Kidney (tissue), 13 donors: ENCODE measurements at regions not wholly inside any gene's neighbourhood (a gene's known extent, or its start where the extent isn't known, plus 50 kb on each side); places are given as distances from the start of the nearest gene placed in this dataset.

ENCODE experiments used
- DNase-seq, 5 donors: peaks; one replicate each; pipeline ENCODE4 v3.0.0-alpha.2; 2013 to 2020
- FAIRE-seq: peaks from 2 replicates; lab custom pipeline; 2012; peaks lifted over from hg19 to GRCh38; lab: Jason Lieb, UNC
- H3K27ac ChIP-seq, 2 donors: one replicate each; pipeline ENCODE4 v1.7.0; 2013; ENCODE audit warnings: low read depth in 2 of 2, low read length in 2 of 2, inconsistent platforms in 1 of 2
- H3K27me3 ChIP-seq: one replicate; pipeline ENCODE4 v1.7.1; 2013; ENCODE audit warnings: low read length, inconsistent platforms; ENCODE audit not compliant: control insufficient read depth, insufficient read depth
- H3K36me3 ChIP-seq, 3 donors: one replicate each; pipeline versions ENCODE4 v1.7.0 to v1.7.1; 2013; ENCODE audit warnings: low read length in 3 of 3, control low read depth in 1 of 3, inconsistent platforms in 1 of 3; ENCODE audit not compliant: insufficient read depth in 3 of 3, control insufficient read depth in 2 of 3
- H3K4me1 ChIP-seq, 3 donors: one replicate each; pipeline versions ENCODE4 v1.7.0 to v1.7.1; 2013; ENCODE audit warnings: low read length in 3 of 3, inconsistent platforms in 1 of 3, low read depth in 1 of 3; ENCODE audit not compliant: control insufficient read depth in 2 of 3, insufficient read depth in 2 of 3
- H3K4me3 ChIP-seq, 3 donors: one replicate each; pipeline versions ENCODE4 v1.7.0 to v1.8.1; 2013; ENCODE audit warnings: low read length in 3 of 3, control low read depth in 1 of 3, inconsistent platforms in 1 of 3
- H3K9ac ChIP-seq, 3 donors: one replicate each; pipeline versions ENCODE4 v1.7.0 to v1.7.1; 2013; ENCODE audit warnings: low read length in 3 of 3, control low read depth in 1 of 3, inconsistent platforms in 1 of 3
- H3K9me3 ChIP-seq, 3 donors: one replicate each; pipeline versions ENCODE4 v1.7.0 to v1.7.1; 2013; ENCODE audit warnings: low read length in 3 of 3, control low read depth in 1 of 3, inconsistent platforms in 1 of 3; ENCODE audit not compliant: control insufficient read depth in 2 of 3, insufficient read depth in 1 of 3
- intact Hi-C: fragments of 100-400 bp; cut with DNase I; formaldehyde crosslinking; loops from one replicate; pipeline ENCODE4 v1.11.1; 2022
- TF ChIP-seq, protein P1 (sequence below): IDR thresholded peaks from 3 replicates; pipeline ENCODE4 v1.5.1; 2012; ENCODE audit warnings: mild to moderate bottlenecking, moderate library complexity, borderline replicate concordance; ENCODE audit not compliant: insufficient read depth; ENCODE audit errors: extremely low read depth
- donor health status: control.
- donor health status: control.
- donor health status: control.
- donor health status: control.
- donor health status: control.
- donor health status: DM: yes; HTN: yes; CAD: no.
- donor health status: Normal renal cell carcinoma (clear cell type).

DNA sequence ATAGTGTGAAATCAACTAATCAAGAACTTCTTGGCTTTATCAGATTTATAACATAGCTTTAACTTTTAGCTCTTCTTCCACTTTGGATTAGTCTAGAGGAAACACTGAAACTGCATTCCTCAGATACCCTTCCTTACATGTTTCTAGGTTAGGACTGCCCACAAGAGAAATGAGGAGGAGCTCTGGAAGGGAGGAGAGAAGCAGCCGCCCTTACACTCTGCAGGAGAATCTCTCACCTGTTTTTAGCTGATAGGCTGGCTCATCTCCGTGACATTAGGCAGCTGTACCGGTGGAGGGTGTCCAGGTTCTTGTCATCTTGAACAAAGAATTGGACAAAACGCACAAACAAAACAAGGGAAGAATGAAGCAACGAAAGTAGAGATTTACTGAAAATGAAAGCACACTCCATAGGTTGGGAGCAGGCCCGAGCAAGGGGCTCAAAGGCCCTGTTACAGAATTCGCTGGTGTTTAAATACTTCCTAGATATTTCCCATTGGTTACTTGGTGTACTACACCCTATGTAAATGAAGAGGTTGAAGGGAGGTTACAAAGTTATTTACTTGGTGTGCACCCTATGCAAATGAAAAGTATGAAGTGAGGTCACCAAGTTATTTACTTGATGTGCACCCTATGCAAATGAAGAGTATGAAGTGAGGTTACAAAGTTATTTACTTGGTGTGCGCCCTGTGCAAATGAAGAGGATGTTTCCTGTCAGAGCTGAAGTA lies 524.9 kb upstream of the CHRM3 start:
- H3K36me3 ChIP-seq: no peaks in the 10 kb centered on the region
- intact Hi-C loops: no loop called here
- H3K9me3 ChIP-seq: no peaks in the 10 kb centered on the region
- no peak overlapping the region for H3K27ac ChIP-seq
- no peak overlapping the region for H3K4me3 ChIP-seq
- no peak overlapping the region for H3K9ac ChIP-seq
- DNase-seq (no peak), FAIRE-seq (no peak)
- TF ChIP-seq, protein P1, sequence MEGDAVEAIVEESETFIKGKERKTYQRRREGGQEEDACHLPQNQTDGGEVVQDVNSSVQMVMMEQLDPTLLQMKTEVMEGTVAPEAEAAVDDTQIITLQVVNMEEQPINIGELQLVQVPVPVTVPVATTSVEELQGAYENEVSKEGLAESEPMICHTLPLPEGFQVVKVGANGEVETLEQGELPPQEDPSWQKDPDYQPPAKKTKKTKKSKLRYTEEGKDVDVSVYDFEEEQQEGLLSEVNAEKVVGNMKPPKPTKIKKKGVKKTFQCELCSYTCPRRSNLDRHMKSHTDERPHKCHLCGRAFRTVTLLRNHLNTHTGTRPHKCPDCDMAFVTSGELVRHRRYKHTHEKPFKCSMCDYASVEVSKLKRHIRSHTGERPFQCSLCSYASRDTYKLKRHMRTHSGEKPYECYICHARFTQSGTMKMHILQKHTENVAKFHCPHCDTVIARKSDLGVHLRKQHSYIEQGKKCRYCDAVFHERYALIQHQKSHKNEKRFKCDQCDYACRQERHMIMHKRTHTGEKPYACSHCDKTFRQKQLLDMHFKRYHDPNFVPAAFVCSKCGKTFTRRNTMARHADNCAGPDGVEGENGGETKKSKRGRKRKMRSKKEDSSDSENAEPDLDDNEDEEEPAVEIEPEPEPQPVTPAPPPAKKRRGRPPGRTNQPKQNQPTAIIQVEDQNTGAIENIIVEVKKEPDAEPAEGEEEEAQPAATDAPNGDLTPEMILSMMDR: no peak
- no peaks in the 10 kb centered on the region for H3K4me1 ChIP-seq
- H3K27me3 ChIP-seq: no peaks in the 10 kb centered on the region

DNA sequence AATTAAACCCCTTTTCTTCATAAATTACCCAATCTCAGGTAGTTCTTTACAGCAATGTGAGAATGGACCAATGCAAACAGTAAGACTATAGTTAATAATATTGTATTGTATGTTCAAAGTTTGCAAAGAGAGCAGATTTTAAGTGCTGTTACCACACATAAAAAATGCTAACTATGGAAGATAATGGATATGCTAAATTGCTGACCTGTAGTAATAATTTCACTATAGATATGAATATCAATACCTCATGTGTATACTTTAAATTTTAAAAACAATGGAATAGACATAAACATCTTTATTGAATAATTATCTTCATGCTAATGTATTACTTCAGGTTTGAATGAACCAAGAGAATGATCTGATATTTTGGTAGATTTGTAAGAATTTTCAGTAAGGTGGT lies 552.4 kb upstream of the CHRM3 start:
- DNase-seq: no peak
- no peaks in the 10 kb centered on the region for H3K27me3 ChIP-seq
- no peak overlapping the region for H3K4me3 ChIP-seq
- FAIRE-seq: no peak
- no peaks in the 10 kb centered on the region for H3K4me1 ChIP-seq
- no peaks in the 10 kb centered on the region for H3K36me3 ChIP-seq
- no peak overlapping the region for H3K27ac ChIP-seq
- TF ChIP-seq, protein P1: no peak
- H3K9me3 ChIP-seq: peaks cover 0 to 4% (median 0%) of the 10 kb centered on the region in 3 donors
- no peak overlapping the region for H3K9ac ChIP-seq
- intact Hi-C loops: no loop called here

DNA sequence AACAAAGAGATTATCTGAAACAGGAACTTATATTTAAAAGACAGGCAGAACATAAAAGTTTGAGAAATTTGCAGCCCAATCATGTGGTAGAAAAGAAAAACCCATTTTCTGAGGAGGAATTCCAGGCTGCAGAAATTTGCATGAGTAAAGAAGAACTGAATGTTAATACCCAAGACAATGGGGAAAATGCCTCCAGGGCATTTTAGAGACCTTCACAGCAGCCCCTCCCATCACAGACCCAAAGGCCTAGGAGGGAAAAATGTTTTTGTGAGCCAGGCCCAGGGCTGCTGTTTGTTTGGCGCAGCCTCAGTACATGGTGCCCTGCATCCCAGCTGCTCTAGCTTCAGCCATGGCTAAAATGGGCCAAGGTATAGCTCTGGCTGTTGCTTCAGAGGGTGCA lies 554.3 kb upstream of the CHRM3 start:
- no peaks in the 10 kb centered on the region for H3K4me1 ChIP-seq
- no peaks in the 10 kb centered on the region for H3K36me3 ChIP-seq
- peaks cover 0 to 4% (median 0%) of the 10 kb centered on the region in 3 donors for H3K9me3 ChIP-seq
- DNase-seq: no peak
- H3K9ac ChIP-seq: no peak overlapping the region
- intact Hi-C loops: no loop called here
- TF ChIP-seq, protein P1: no peak
- no peak overlapping the region for H3K4me3 ChIP-seq
- no peaks in the 10 kb centered on the region for H3K27me3 ChIP-seq
- no peak overlapping the region for H3K27ac ChIP-seq
- no peak for FAIRE-seq
